Suprapubic skin (tissue), 4 donors: ENCODE measurements at regions not wholly inside any gene's neighbourhood (a gene's known extent, or its start where the extent isn't known, plus 50 kb on each side); places are given as distances from the start of the nearest gene placed in this dataset.

ENCODE experiments used
- DNase-seq, 2 donors: peaks; one replicate each; pipeline ENCODE4 v3.0.0-alpha.2; 2019; ENCODE audit warnings: low spot score in 2 of 2
- H3K27ac ChIP-seq: fragments of 200-600 bp; sonication (generic); one replicate; pipeline ENCODE4 v1.5.1; 2019
- H3K27me3 ChIP-seq: fragments of 200-600 bp; sonication (generic); one replicate; pipeline ENCODE4 v1.5.1; 2019
- H3K36me3 ChIP-seq: fragments of 200-600 bp; sonication (generic); one replicate; pipeline ENCODE4 v1.5.1; 2019
- H3K4me1 ChIP-seq: fragments of 200-600 bp; sonication (generic); one replicate; pipeline ENCODE4 v1.5.1; 2019
- H3K4me3 ChIP-seq: fragments of 200-600 bp; sonication (generic); one replicate; pipeline ENCODE4 v1.5.1; 2019; ENCODE audit warnings: mild to moderate bottlenecking
- H3K9me3 ChIP-seq: fragments of 200-600 bp; sonication (generic); one replicate; pipeline ENCODE4 v1.5.1; 2019
- EP300 ChIP-seq: sonication (generic); formaldehyde crosslinking; IDR thresholded peaks from one replicate; pipeline ENCODE4 v1.6.1; 2017; ENCODE audit warnings: antibody characterized with exemption
- POLR2A ChIP-seq, 2 donors: fragments of 450-650 bp; IDR thresholded peaks; one replicate each; pipeline ENCODE4 v1.6.1; 2017; ENCODE audit warnings: antibody characterized with exemption in 2 of 2, mild to moderate bottlenecking in 2 of 2, moderate library complexity in 2 of 2
- POLR2AphosphoS5 ChIP-seq, 3 donors: sonication (generic); formaldehyde crosslinking; IDR thresholded peaks; one replicate each; pipeline ENCODE4 v1.6.1; 2017; ENCODE audit warnings: antibody characterized with exemption in 3 of 3
- WGBS: methylation state at CpG from one replicate; pipeline ENCODE4 v1.1.5; 2018; 5-methylcytosine and 5-hydroxymethylcytosine counted together
- TF ChIP-seq, protein P1 (sequence below), 2 donors: fragments of 200-600 bp in 1 of 2; fragments of 450-650 bp in 1 of 2; sonication (generic) in 1 of 2; IDR thresholded peaks; one replicate each; pipeline ENCODE4 v1.5.1; 2016 to 2019; ENCODE audit warnings: antibody characterized with exemption in 2 of 2, mild to moderate bottlenecking in 1 of 2, moderate library complexity in 1 of 2

DNA sequence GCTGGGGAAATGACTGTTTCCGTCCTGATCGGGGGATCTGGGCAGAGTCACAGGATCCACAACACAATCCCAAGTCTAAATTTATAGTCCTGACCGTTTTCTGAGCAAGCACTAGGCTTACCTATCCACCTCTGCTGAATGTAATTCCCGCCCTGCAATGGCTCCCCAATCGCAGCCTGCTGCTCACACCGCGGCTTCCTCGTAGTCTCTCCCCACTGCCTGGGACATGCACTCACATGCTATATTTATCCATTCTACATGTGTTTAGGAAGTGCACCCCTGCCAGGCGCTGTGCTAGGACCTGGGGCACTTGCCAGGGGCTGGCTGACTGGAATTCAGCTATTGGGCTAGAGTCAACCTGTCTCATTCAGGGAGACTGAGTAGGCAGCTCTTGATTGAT is 246.6 kb upstream of the CSF3R start:
- DNase-seq, result no peak
- Histone ChIP-seq H3K4me1 (peaks cover 3% of the 10 kb centered on the region), H3K27me3 (peaks cover 33% of the 10 kb centered on the region), H3K36me3 (no peaks in the 10 kb centered on the region), H3K9me3 (no peaks in the 10 kb centered on the region), H3K4me3 (no peak overlapping the region), H3K27ac (no peak overlapping the region)
- WGBS, result 33% methylated on average over 3 of the region's 9 CpGs
- TF ChIP-seq EP300 (no peak), POLR2AphosphoS5 (IDR thresholded peaks at IDR 0.05) (no peak), POLR2A (IDR thresholded peaks at IDR 0.05) (no peak)
- TF ChIP-seq, protein P1, sequence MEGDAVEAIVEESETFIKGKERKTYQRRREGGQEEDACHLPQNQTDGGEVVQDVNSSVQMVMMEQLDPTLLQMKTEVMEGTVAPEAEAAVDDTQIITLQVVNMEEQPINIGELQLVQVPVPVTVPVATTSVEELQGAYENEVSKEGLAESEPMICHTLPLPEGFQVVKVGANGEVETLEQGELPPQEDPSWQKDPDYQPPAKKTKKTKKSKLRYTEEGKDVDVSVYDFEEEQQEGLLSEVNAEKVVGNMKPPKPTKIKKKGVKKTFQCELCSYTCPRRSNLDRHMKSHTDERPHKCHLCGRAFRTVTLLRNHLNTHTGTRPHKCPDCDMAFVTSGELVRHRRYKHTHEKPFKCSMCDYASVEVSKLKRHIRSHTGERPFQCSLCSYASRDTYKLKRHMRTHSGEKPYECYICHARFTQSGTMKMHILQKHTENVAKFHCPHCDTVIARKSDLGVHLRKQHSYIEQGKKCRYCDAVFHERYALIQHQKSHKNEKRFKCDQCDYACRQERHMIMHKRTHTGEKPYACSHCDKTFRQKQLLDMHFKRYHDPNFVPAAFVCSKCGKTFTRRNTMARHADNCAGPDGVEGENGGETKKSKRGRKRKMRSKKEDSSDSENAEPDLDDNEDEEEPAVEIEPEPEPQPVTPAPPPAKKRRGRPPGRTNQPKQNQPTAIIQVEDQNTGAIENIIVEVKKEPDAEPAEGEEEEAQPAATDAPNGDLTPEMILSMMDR (IDR thresholded peaks at IDR 0.05), result no peak

DNA sequence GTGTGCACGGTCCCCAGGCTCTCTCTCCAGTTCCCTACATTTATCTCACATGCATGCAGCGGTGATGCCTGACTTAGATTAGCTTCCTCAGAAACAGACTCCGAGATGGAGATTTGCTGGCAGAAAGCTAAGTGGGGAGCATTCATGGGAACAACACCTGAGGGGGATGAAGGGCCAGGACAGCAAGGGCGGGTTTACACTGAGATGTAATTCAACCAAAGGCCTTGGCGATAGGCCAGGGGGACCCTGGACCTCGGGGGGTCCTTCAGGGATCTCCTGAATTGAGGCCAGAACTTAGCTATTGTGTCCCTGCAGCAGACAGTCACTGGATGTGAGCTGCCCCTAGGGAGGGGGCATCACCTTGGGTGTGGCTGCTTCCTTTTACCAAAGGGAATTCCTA is 246.1 kb upstream of the CSF3R start:
- H3K27me3 ChIP-seq, result peaks cover 33% of the 10 kb centered on the region
- no peaks in the 10 kb centered on the region for H3K9me3 ChIP-seq
- H3K36me3 ChIP-seq, result no peaks in the 10 kb centered on the region
- TF ChIP-seq POLR2AphosphoS5 (IDR thresholded peaks at IDR 0.05) (no peak), POLR2A (IDR thresholded peaks at IDR 0.05) (no peak), EP300 (no peak)
- TF ChIP-seq, protein P1 (IDR thresholded peaks at IDR 0.05), result no peak
- DNase-seq, result no peak
- H3K4me1 ChIP-seq, result peaks cover 3% of the 10 kb centered on the region
- no peak overlapping the region for H3K27ac ChIP-seq
- WGBS, result 64% methylated on average over 6 of the region's 6 CpGs
- H3K4me3 ChIP-seq, result no peak overlapping the region

GRCh38 chr1:36728051-36728450 is 245.3 kb upstream of the CSF3R start:
- H3K36me3 ChIP-seq, result no peaks in the 10 kb centered on the region
- H3K27ac ChIP-seq, result no peak overlapping the region
- peaks cover 39% of the 10 kb centered on the region for H3K27me3 ChIP-seq
- no peak overlapping the region for H3K4me3 ChIP-seq
- TF ChIP-seq POLR2AphosphoS5 (IDR thresholded peaks at IDR 0.05), result no peak
- no peak for TF ChIP-seq POLR2A (IDR thresholded peaks at IDR 0.05)
- TF ChIP-seq, protein P1 (IDR thresholded peaks at IDR 0.05), result no peak
- no peak for TF ChIP-seq EP300
- 63% methylated on average over 8 of the region's 8 CpGs for WGBS
- no peaks in the 10 kb centered on the region for H3K9me3 ChIP-seq
- peaks cover 3% of the 10 kb centered on the region for H3K4me1 ChIP-seq
- DNase-seq, result no peak

DNA sequence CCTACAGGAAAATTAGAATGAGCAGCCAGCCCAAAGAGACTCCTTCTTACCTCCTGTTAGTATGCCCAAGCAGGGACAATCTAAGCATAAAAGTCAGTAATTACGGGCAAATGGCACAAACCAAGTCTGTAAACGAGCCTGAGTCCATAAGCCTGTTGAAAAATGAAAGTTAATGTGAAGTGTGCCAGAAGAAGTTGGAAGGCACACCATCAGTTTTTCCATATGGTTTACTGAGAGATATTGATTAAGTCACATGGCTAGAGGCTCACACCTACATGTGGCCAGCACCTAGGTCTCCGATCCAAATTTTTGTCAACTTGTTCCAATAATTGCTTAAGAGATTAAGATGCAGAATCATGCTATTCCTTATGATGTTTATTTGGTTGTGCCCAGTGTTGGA is 242.4 kb upstream of the CSF3R start:
- peaks cover 45% of the 10 kb centered on the region for H3K27me3 ChIP-seq
- peaks cover 3% of the 10 kb centered on the region for H3K4me1 ChIP-seq
- TF ChIP-seq POLR2AphosphoS5 (IDR thresholded peaks at IDR 0.05), result no peak
- no peak for TF ChIP-seq POLR2A (IDR thresholded peaks at IDR 0.05)
- no peaks in the 10 kb centered on the region for H3K36me3 ChIP-seq
- H3K9me3 ChIP-seq, result no peaks in the 10 kb centered on the region
- WGBS, result 86% methylated on average over 3 of the region's 3 CpGs
- no peak overlapping the region for H3K27ac ChIP-seq
- H3K4me3 ChIP-seq, result no peak overlapping the region
- DNase-seq, result no peak

- Histone ChIP-seq H3K4me3 (no peak overlapping the region), H3K9me3 (no peaks in the 10 kb centered on the region), H3K27ac (no peak overlapping the region), H3K27me3 (peaks cover 36% of the 10 kb centered on the region), H3K4me1 (no peaks in the 10 kb centered on the region), H3K36me3 (no peaks in the 10 kb centered on the region)
- TF ChIP-seq EP300 (no peak), POLR2A (IDR thresholded peaks at IDR 0.05) (no peak), POLR2AphosphoS5 (IDR thresholded peaks at IDR 0.05) (no peak)
- TF ChIP-seq, protein P1 (IDR thresholded peaks at IDR 0.05), result no peak
- DNase-seq, result peak in 1 of 2 donors; percentile 1
- 50% methylated on average over 1 of the region's 1 CpG for WGBS
Measured at GRCh38 chr1:36723813-36724212, 241.1 kb upstream of the CSF3R start.

DNA sequence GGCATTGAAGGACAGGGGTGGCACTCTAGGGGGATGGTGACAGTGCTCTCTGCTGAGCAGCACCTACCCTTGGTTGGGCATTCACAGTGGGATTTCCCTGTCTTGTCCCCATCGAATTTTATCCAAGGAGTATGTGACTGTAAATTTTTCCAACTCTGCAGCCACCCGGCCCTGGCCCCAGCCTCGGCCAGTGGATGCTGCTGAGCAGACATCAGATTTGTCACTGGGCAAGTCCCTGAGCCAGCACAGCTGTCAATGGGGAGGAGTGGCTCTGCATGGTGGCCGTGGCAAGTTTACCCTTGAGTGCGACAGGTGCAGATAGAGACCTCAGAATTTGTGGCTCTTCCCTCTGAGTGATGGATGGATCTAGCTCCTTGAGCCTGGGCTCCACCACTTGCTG is 240.2 kb upstream of the CSF3R start:
- Histone ChIP-seq H3K4me3 (no peak overlapping the region), H3K27ac (no peak overlapping the region), H3K9me3 (no peaks in the 10 kb centered on the region), H3K4me1 (no peaks in the 10 kb centered on the region), H3K36me3 (no peaks in the 10 kb centered on the region), H3K27me3 (peaks cover 35% of the 10 kb centered on the region)
- peak in 1 of 2 donors; percentile 11 for DNase-seq
- WGBS, result 57% methylated on average over 3 of the region's 5 CpGs
- TF ChIP-seq POLR2A (IDR thresholded peaks at IDR 0.05) (no peak), EP300 (no peak), POLR2AphosphoS5 (IDR thresholded peaks at IDR 0.05) (no peak)
- TF ChIP-seq, protein P1 (IDR thresholded peaks at IDR 0.05), result no peak
